Tibial artery (tissue), 4 donors: ENCODE measurements at regions not wholly inside any gene's neighbourhood (a gene's known extent, or its start where the extent isn't known, plus 50 kb on each side); places are given as distances from the start of the nearest gene placed in this dataset.
A peak's percentile ranks its signal among the peaks of the same experiment; 100 is the strongest.
"Not testable (repeated sequence)": the region's sequence is repeated elsewhere in the genome, so short reads cannot be mapped to it uniquely, and the experiment has no call there.

Source experiments
- DNase-seq, 2 donors: peaks; one replicate each; pipeline ENCODE4 v3.0.0-alpha.2; 2019
- H3K27ac ChIP-seq, 2 donors: fragments of 200-600 bp; sonication (generic) in 1 of 2; 1 replicate in 1 of 2; 2 replicates in 1 of 2; pipeline ENCODE4 v1.5.1; 2018 to 2019; ENCODE audit warnings: mild to moderate bottlenecking in 1 of 2
- H3K27me3 ChIP-seq, 2 donors: fragments of 200-600 bp; sonication (generic) in 1 of 2; one replicate each; pipeline versions ENCODE4 v1.5.1 to v1.6.0; 2016 to 2019
- H3K36me3 ChIP-seq, 3 donors: fragments of 200-600 bp; sonication (generic) in 2 of 3; one replicate each; pipeline ENCODE4 v1.5.1; 2016 to 2019; ENCODE audit warnings: mild to moderate bottlenecking in 2 of 3
- H3K4me1 ChIP-seq, 4 donors: fragments of 200-600 bp; sonication (generic) in 2 of 4; 1 replicate in 3 of 4; 2 replicates in 1 of 4; pipeline ENCODE4 v1.5.1; 2016 to 2019
- H3K4me3 ChIP-seq, 2 donors: fragments of 200-600 bp; sonication (generic) in 1 of 2; 1 replicate in 1 of 2; 2 replicates in 1 of 2; pipeline ENCODE4 v1.5.1; 2018 to 2019; ENCODE audit warnings: mild to moderate bottlenecking in 2 of 2
- H3K9me3 ChIP-seq, 3 donors: fragments of 200-600 bp; sonication (generic) in 1 of 3; one replicate each; pipeline ENCODE4 v1.5.1; 2016 to 2019
- CTCF ChIP-seq, 2 experiments: fragments of 200-600 bp in 1 of 2; fragments of 450-650 bp in 1 of 2; IDR thresholded peaks; one replicate each; pipeline ENCODE4 v1.5.1; 2017 to 2019; ENCODE audit warnings: antibody characterized with exemption in 2 of 2, mild to moderate bottlenecking in 1 of 2, moderate library complexity in 1 of 2
- intact Hi-C: fragments of 100-400 bp; cut with DNase I; formaldehyde crosslinking; loops from one replicate; pipeline ENCODE4 v1.15.0; 2023; ENCODE audit warnings: low total_unique reads

- intact Hi-C loops = no loop called here
- no peaks in the 10 kb centered on the region for H3K9me3 ChIP-seq
These were observed 151.9 kb upstream of the ATF7IP start for GRCh38 chr12:14213542-14213941.

GRCh38 chr12:14214495-14214894 is 151.0 kb upstream of the ATF7IP start:
- no peak for TF ChIP-seq CTCF (IDR thresholded peaks at IDR 0.05)
- DNase-seq = no peak
- H3K9me3 ChIP-seq = no peaks in the 10 kb centered on the region

More at GRCh38 chr12:14213542-14213941, 151.9 kb upstream of the ATF7IP start:
- Histone ChIP-seq H3K27me3 (no peaks in the 10 kb centered on the region), H3K4me1 (peaks cover 0 to 3% (median 1%) of the 10 kb centered on the region in 4 donors), H3K36me3 (no peaks in the 10 kb centered on the region), H3K27ac (no peak overlapping the region), H3K4me3 (no peak overlapping the region)
- DNase-seq = no peak
- TF ChIP-seq CTCF (IDR thresholded peaks at IDR 0.05) = no peak

GRCh38 chr12:14215949-14216348 is 149.5 kb upstream of the ATF7IP start:
- Histone ChIP-seq H3K4me3 (peak overlapping the region in 1 of 2 donors; percentile 12), H3K27ac (peak overlapping the region in 1 of 2 donors; percentile 19)
- H3K4me1 ChIP-seq, DNase-seq, H3K27me3 ChIP-seq, H3K9me3 ChIP-seq, intact Hi-C loops, H3K36me3 ChIP-seq: not testable (repeated sequence)

More at GRCh38 chr12:14214495-14214894, 151.0 kb upstream of the ATF7IP start:
- no peaks in the 10 kb centered on the region for H3K36me3 ChIP-seq
- no peak overlapping the region for H3K27ac ChIP-seq
- H3K4me3 ChIP-seq = no peak overlapping the region
- intact Hi-C loops = no loop called here
- H3K27me3 ChIP-seq = no peaks in the 10 kb centered on the region
- H3K4me1 ChIP-seq = peaks cover 0 to 3% (median 0%) of the 10 kb centered on the region in 4 donors

- no peak for TF ChIP-seq CTCF (IDR thresholded peaks at IDR 0.05)
- Histone ChIP-seq H3K36me3 (no peaks in the 10 kb centered on the region), H3K27me3 (no peaks in the 10 kb centered on the region), H3K4me1 (peaks cover 0 to 3% (median 0%) of the 10 kb centered on the region in 4 donors), H3K27ac (peak overlapping the region in 1 of 2 donors; percentile 19), H3K9me3 (no peaks in the 10 kb centered on the region), H3K4me3 (peak overlapping the region; percentile 12 to 34)
- intact Hi-C loops = no loop called here
- DNase-seq = no peak
These were observed 148.8 kb upstream of the ATF7IP start for GRCh38 chr12:14216405-14217294.

- peaks cover 0 to 3% (median 0%) of the 10 kb centered on the region in 4 donors for H3K4me1 ChIP-seq
- H3K36me3 ChIP-seq = no peaks in the 10 kb centered on the region
- no peaks in the 10 kb centered on the region for H3K27me3 ChIP-seq
- no peak for TF ChIP-seq CTCF (IDR thresholded peaks at IDR 0.05)
- H3K9me3 ChIP-seq = no peaks in the 10 kb centered on the region
- H3K27ac ChIP-seq = no peak overlapping the region
- H3K4me3 ChIP-seq = no peak overlapping the region
- intact Hi-C loops = no loop called here
- DNase-seq = no peak
These were observed 146.3 kb upstream of the ATF7IP start for GRCh38 chr12:14219156-14219555.

GRCh38 chr12:14219670-14220069 is 145.8 kb upstream of the ATF7IP start:
- H3K27ac ChIP-seq, H3K9me3 ChIP-seq, H3K4me3 ChIP-seq, H3K4me1 ChIP-seq, DNase-seq, intact Hi-C loops, H3K36me3 ChIP-seq, H3K27me3 ChIP-seq: not testable (repeated sequence)
